Mesothelial cell of epicardium (in vitro differentiated cells): ENCODE measurements at regions not wholly inside any gene's neighbourhood (a gene's known extent, or its start where the extent isn't known, plus 50 kb on each side); places are given as distances from the start of the nearest gene placed in this dataset.

ENCODE experiments used
- DNase-seq, 2 experiments: peaks; one replicate each; pipeline ENCODE4 v3.0.0; 2021; ENCODE audit warnings: low spot score in 2 of 2; ENCODE audit not compliant: unreplicated experiment in 2 of 2
- H3K27ac Mint-ChIP-seq: 2 replicates; pipeline ENCODE4 v1.8.0; 2021; ENCODE audit warnings: mixed read lengths
- H3K27me3 Mint-ChIP-seq: 2 replicates; pipeline ENCODE4 v1.8.0; 2021; ENCODE audit warnings: low read depth, mixed read lengths
- H3K36me3 Mint-ChIP-seq: 2 replicates; pipeline ENCODE4 v1.8.0; 2021; ENCODE audit warnings: mixed read lengths
- H3K4me1 Mint-ChIP-seq: 2 replicates; pipeline ENCODE4 v1.8.0; 2021; ENCODE audit warnings: mixed read lengths
- H3K4me3 Mint-ChIP-seq: 2 replicates; pipeline ENCODE4 v1.8.0; 2021; ENCODE audit warnings: mild to moderate bottlenecking, moderate library complexity, mixed read lengths
- H3K9me3 Mint-ChIP-seq: 2 replicates; pipeline ENCODE4 v1.8.0; 2021; ENCODE audit warnings: mixed read lengths
- TF ChIP-seq, protein P1 (sequence below): fragments of 200-600 bp; sonication (generic); IDR thresholded peaks from one replicate; pipeline ENCODE4 v1.5.0; 2021; ENCODE audit warnings: antibody characterized with exemption; ENCODE audit not compliant: unreplicated experiment

DNA sequence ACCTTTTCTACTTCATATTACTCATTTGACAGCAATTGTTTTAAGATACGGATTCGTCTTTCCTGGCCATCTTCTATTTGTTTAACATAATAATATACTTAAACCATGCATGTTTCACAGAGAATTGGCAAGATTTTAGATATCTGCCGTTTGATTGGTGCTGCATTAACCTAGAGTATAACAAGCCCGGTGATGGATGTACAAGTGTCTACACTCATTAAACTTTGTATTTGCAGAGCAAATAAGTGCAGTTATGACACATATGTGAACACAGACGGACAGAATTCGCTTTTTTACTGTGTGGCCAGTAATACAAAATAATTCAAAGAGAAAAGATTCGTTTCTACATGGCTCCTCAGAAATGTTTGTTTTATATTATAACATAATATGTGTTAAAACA lies 116.1 kb downstream of the ARL4A start:
- Mint-ChIP-seq H3K36me3 (no peaks in the 10 kb centered on the region), H3K4me3 (no peak overlapping the region), H3K9me3 (no peaks in the 10 kb centered on the region), H3K4me1 (peaks cover 36% of the 10 kb centered on the region), H3K27me3 (no peaks in the 10 kb centered on the region), H3K27ac (no peak overlapping the region)
- TF ChIP-seq, protein P1, sequence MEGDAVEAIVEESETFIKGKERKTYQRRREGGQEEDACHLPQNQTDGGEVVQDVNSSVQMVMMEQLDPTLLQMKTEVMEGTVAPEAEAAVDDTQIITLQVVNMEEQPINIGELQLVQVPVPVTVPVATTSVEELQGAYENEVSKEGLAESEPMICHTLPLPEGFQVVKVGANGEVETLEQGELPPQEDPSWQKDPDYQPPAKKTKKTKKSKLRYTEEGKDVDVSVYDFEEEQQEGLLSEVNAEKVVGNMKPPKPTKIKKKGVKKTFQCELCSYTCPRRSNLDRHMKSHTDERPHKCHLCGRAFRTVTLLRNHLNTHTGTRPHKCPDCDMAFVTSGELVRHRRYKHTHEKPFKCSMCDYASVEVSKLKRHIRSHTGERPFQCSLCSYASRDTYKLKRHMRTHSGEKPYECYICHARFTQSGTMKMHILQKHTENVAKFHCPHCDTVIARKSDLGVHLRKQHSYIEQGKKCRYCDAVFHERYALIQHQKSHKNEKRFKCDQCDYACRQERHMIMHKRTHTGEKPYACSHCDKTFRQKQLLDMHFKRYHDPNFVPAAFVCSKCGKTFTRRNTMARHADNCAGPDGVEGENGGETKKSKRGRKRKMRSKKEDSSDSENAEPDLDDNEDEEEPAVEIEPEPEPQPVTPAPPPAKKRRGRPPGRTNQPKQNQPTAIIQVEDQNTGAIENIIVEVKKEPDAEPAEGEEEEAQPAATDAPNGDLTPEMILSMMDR, result no peak
- no peak for DNase-seq

- TF ChIP-seq, protein P1, result no peak
- no peak for DNase-seq
- H3K4me3 Mint-ChIP-seq, result no peak overlapping the region
Observed at GRCh38 chr7:12805518-12805928, 118.1 kb downstream of the ARL4A start.

DNA sequence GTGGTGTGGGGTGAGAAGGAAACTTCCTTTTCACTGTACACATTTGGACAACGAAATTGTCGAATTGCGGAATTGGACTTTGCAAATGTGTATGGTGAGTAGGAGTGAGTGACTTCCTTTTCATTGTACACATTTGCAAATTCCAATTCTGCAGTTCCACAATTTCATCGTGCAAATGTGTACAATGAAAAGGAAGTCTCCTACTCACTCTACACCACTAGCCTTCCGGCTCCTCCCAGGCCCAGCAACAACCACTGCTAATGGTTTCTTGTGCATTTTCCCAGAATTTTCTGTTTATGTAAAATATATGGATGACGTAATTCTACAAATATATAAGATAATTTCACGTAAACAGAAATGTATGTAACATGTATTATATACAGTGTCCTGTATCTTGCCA lies 118.5 kb downstream of the ARL4A start:
- TF ChIP-seq, protein P1, result no peak
- no peak for DNase-seq
- Mint-ChIP-seq H3K4me3 (no peak overlapping the region), H3K9me3 (no peaks in the 10 kb centered on the region), H3K27ac (no peak overlapping the region), H3K4me1 (peaks cover 34% of the 10 kb centered on the region), H3K36me3 (no peaks in the 10 kb centered on the region), H3K27me3 (no peaks in the 10 kb centered on the region)

More at GRCh38 chr7:12805518-12805928, 118.1 kb downstream of the ARL4A start:
- no peak overlapping the region for H3K27ac Mint-ChIP-seq
- H3K9me3 Mint-ChIP-seq, result no peaks in the 10 kb centered on the region
- H3K27me3 Mint-ChIP-seq, result no peaks in the 10 kb centered on the region
- peaks cover 38% of the 10 kb centered on the region for H3K4me1 Mint-ChIP-seq
- no peaks in the 10 kb centered on the region for H3K36me3 Mint-ChIP-seq

DNA sequence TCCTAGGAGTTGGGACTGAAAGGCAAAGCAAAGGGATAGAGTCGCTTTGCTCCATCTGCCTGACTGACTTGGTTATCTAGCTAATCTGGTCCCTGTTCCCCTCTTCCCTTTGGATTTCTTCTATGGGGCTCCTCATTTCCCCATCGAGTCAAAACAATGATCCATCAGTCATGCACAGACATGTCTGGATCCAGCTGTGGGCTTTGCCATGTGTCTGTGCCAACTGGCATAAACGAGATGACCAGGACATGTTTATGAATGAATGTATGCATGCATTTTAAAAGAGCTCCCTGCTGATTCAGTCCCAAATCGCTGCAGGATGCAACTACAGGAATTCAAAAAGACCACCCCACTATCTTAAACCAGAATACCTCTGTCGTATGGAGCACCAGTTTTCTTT lies 122.0 kb downstream of the ARL4A start:
- TF ChIP-seq, protein P1, result no peak
- Mint-ChIP-seq H3K4me3 (no peak overlapping the region), H3K9me3 (peaks cover 8% of the 10 kb centered on the region), H3K36me3 (peaks cover 7% of the 10 kb centered on the region), H3K4me1 (peaks cover 12% of the 10 kb centered on the region), H3K27me3 (no peaks in the 10 kb centered on the region), H3K27ac (no peak overlapping the region)
- DNase-seq, result no peak

- H3K4me3 Mint-ChIP-seq, result no peak overlapping the region
- H3K36me3 Mint-ChIP-seq, result peaks cover 7% of the 10 kb centered on the region
- TF ChIP-seq, protein P1, result no peak
- H3K27me3 Mint-ChIP-seq, result no peaks in the 10 kb centered on the region
- DNase-seq, result no peak
- peaks cover 14% of the 10 kb centered on the region for H3K4me1 Mint-ChIP-seq
- H3K27ac Mint-ChIP-seq, result no peak overlapping the region
- peaks cover 8% of the 10 kb centered on the region for H3K9me3 Mint-ChIP-seq
Observed at GRCh38 chr7:12812111-12812510, 124.7 kb downstream of the ARL4A start.

DNA sequence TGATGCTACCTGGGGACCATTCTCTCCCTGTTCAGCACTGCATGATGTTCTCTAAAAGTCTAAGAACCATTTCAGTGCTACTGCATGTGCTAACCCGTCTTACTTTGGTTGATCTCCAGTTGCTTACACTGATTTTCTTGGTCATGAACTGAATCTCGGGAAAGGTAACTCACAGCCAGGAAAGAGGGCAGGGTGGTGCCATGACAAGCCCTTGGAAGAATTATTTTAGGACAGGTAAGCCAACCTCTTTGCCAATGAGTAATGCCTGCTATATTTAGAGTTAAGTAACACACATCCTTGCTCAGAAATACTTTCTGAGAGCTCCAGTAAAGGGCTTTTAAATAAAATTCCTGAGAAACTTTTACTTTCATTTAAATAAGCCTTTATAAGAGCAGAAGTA lies 126.7 kb downstream of the ARL4A start:
- peaks cover 7% of the 10 kb centered on the region for H3K36me3 Mint-ChIP-seq
- peaks cover 15% of the 10 kb centered on the region for H3K4me1 Mint-ChIP-seq
- no peak for DNase-seq
- no peak overlapping the region for H3K4me3 Mint-ChIP-seq
- peak overlapping the region; percentile 35 for H3K27ac Mint-ChIP-seq
- TF ChIP-seq, protein P1, result no peak
- H3K9me3 Mint-ChIP-seq, result peaks cover 8% of the 10 kb centered on the region
- H3K27me3 Mint-ChIP-seq, result no peaks in the 10 kb centered on the region
